SK-N-SH (cell line): ENCODE measurements at regions not wholly inside any gene's neighbourhood (a gene's known extent, or its start where the extent isn't known, plus 50 kb on each side); places are given as distances from the start of the nearest gene placed in this dataset.
A peak's percentile ranks its signal among the peaks of the same experiment; 100 is the strongest.

Experiments
- CTCF ChIA-PET: fragments of 300-600, 350-600 bp; formaldehyde crosslinking; extraction: SDS; loops from one replicate; lab custom pipeline; 2021; lab: Yijun Ruan, JAX
- POLR2A ChIA-PET: fragments of 350-600 bp; sonication (Branson Sonifier 250); formaldehyde crosslinking; extraction: SDS; loops from one replicate; lab custom pipeline; 2020; ENCODE audit warnings: antibody characterized with exemption, inconsistent platforms; lab: Yijun Ruan, JAX
- DNase-seq: peaks from one replicate; pipeline ENCODE4 v3.0.0; 2012
- H2AFZ ChIP-seq: fragments of 200-600 bp; sonication (generic); 2 replicates; pipeline ENCODE4 v1.8.1; 2016; ENCODE audit warnings: antibody characterized with exemption, mild to moderate bottlenecking, low read depth
- H3F3A ChIP-seq: fragments of 200-600 bp; sonication (generic); replicated peaks from 2 replicates; pipeline ENCODE3; 2016; ENCODE audit warnings: antibody characterized with exemption, mild to moderate bottlenecking; ENCODE audit not compliant: insufficient read depth
- H3K27ac ChIP-seq, 2 experiments: fragments of 200-500 bp in 1 of 2; fragments of 200-600 bp in 1 of 2; sonication (Bioruptor generic) in 1 of 2; sonication (generic), shearing (Covaris generic) in 1 of 2; 2 replicates each; pipeline versions ENCODE4 v1.5.1 to v1.6.1; 2014 to 2016; ENCODE audit warnings: low read depth in 2 of 2, inconsistent platforms in 1 of 2, low read length in 1 of 2, mild to moderate bottlenecking in 1 of 2, mixed read lengths in 1 of 2
- H3K27me3 ChIP-seq: fragments of 200-600 bp; sonication (generic), shearing (Covaris generic); 2 replicates; pipeline ENCODE4 v1.6.1; 2016; ENCODE audit warnings: mixed run types; ENCODE audit not compliant: insufficient read depth
- H3K36me3 ChIP-seq, 2 experiments: fragments of 200-500 bp in 1 of 2; fragments of 200-600 bp in 1 of 2; sonication (Bioruptor generic) in 1 of 2; sonication (generic) in 1 of 2; replicated peaks in 1 of 2; 2 replicates each; pipeline versions ENCODE3 to v1.5.1; 2014 to 2016; ENCODE audit warnings: low read length in 1 of 2, mild to moderate bottlenecking in 1 of 2; ENCODE audit not compliant: insufficient read depth in 2 of 2, control insufficient read depth in 1 of 2
- H3K4me1 ChIP-seq, 2 experiments: fragments of 200-500 bp in 1 of 2; fragments of 200-600 bp in 1 of 2; sonication (Bioruptor generic) in 1 of 2; sonication (generic), shearing (Covaris generic) in 1 of 2; 2 replicates each; pipeline versions ENCODE4 v1.5.1 to v1.6.1; 2014 to 2016; ENCODE audit warnings: low read depth in 1 of 2, low read length in 1 of 2, mixed run types in 1 of 2; ENCODE audit not compliant: insufficient read depth in 2 of 2, control insufficient read depth in 1 of 2
- H3K4me2 ChIP-seq: fragments of 200-600 bp; sonication (generic), shearing (Covaris generic); 2 replicates; pipeline ENCODE4 v1.6.1; 2017; ENCODE audit warnings: mixed run types
- H3K4me3 ChIP-seq, 2 experiments: fragments of 200-500 bp in 1 of 2; fragments of 200-600 bp in 1 of 2; sonication (Bioruptor generic) in 1 of 2; sonication (generic), shearing (Covaris generic) in 1 of 2; 2 replicates each; pipeline versions ENCODE4 v1.5.1 to v1.8.1; 2014 to 2016; ENCODE audit warnings: low read depth in 2 of 2, inconsistent platforms in 1 of 2, low read length in 1 of 2, mild to moderate bottlenecking in 1 of 2, mixed read lengths in 1 of 2, moderate library complexity in 1 of 2
- H3K79me2 ChIP-seq: fragments of 200-600 bp; sonication (generic); 2 replicates; pipeline ENCODE4 v1.8.1; 2017; ENCODE audit warnings: mild to moderate bottlenecking; ENCODE audit not compliant: insufficient read depth
- H3K9ac ChIP-seq: fragments of 200-600 bp; sonication (generic); 2 replicates; pipeline ENCODE4 v1.6.1; 2017; ENCODE audit warnings: mixed run types
- H3K9me2 ChIP-seq: fragments of 200-600 bp; sonication (generic); 2 replicates; pipeline ENCODE4 v1.6.1; 2017; ENCODE audit warnings: mixed run types
- H3K9me3 ChIP-seq: fragments of 200-600 bp; sonication (generic); 2 replicates; pipeline ENCODE4 v1.6.1; 2017; ENCODE audit warnings: mixed run types, mild to moderate bottlenecking, moderate library complexity
- H4K20me1 ChIP-seq: fragments of 200-600 bp; sonication (generic); 2 replicates; pipeline ENCODE4 v1.6.1; 2017; ENCODE audit warnings: mild to moderate bottlenecking, mixed run types; ENCODE audit not compliant: insufficient read depth
- ELF1 ChIP-seq: IDR thresholded peaks from 2 replicates; pipeline ENCODE4 v1.4.0; 2012
- EZH2phosphoT487 ChIP-seq: fragments of 200-600 bp; sonication (generic); IDR thresholded peaks from 2 replicates; pipeline ENCODE4 v1.6.1; 2017; ENCODE audit warnings: low read depth, mixed run types, mild to moderate bottlenecking, antibody characterized with exemption, moderate library complexity, borderline replicate concordance
- FOSL2 ChIP-seq: IDR thresholded peaks from 2 replicates; pipeline ENCODE4 v1.4.0; 2012; ENCODE audit warnings: low read depth, mild to moderate bottlenecking, moderate library complexity, borderline replicate concordance
- JUND ChIP-seq: IDR thresholded peaks from 2 replicates; pipeline ENCODE4 v1.4.0; 2012
- RAD21 ChIP-seq: IDR thresholded peaks from 2 replicates; pipeline ENCODE4 v1.6.1; 2012; ENCODE audit warnings: mild to moderate bottlenecking, low read length
- RFX5 ChIP-seq: IDR thresholded peaks from 2 replicates; pipeline ENCODE4 v1.6.1; 2012; ENCODE audit warnings: mild to moderate bottlenecking, improper control_type of control experiment, low read length
- RXRA ChIP-seq: IDR thresholded peaks from 2 replicates; pipeline ENCODE4 v1.4.0; 2012; ENCODE audit warnings: low read depth, mild to moderate bottlenecking, borderline replicate concordance
- WGBS: methylation state at CpG from one replicate; pipeline ENCODE4 v1.1.6; 2017; ENCODE audit warnings: low lambda C conversion rate; 5-methylcytosine and 5-hydroxymethylcytosine counted together
- TF ChIP-seq, protein P1 (sequence below): IDR thresholded peaks from 2 replicates; pipeline ENCODE4 v1.4.0; 2012; ENCODE audit warnings: low read depth, borderline replicate concordance
- TF ChIP-seq, protein P2 (sequence below): IDR thresholded peaks from 2 replicates; pipeline ENCODE4 v1.4.0; 2012; ENCODE audit warnings: low read depth, borderline replicate concordance
- TF ChIP-seq, protein P3 (sequence below): IDR thresholded peaks from 2 replicates; pipeline ENCODE4 v1.4.0; 2012; ENCODE audit warnings: low read depth

- TF ChIP-seq, protein P1, sequence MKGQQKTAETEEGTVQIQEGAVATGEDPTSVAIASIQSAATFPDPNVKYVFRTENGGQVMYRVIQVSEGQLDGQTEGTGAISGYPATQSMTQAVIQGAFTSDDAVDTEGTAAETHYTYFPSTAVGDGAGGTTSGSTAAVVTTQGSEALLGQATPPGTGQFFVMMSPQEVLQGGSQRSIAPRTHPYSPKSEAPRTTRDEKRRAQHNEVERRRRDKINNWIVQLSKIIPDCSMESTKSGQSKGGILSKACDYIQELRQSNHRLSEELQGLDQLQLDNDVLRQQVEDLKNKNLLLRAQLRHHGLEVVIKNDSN = no peak
- TF ChIP-seq JUND (peak; percentile 73), RAD21 (no peak), RFX5 (no peak), ELF1 (no peak), RXRA (peak; percentile 95)
- TF ChIP-seq, protein P2, sequence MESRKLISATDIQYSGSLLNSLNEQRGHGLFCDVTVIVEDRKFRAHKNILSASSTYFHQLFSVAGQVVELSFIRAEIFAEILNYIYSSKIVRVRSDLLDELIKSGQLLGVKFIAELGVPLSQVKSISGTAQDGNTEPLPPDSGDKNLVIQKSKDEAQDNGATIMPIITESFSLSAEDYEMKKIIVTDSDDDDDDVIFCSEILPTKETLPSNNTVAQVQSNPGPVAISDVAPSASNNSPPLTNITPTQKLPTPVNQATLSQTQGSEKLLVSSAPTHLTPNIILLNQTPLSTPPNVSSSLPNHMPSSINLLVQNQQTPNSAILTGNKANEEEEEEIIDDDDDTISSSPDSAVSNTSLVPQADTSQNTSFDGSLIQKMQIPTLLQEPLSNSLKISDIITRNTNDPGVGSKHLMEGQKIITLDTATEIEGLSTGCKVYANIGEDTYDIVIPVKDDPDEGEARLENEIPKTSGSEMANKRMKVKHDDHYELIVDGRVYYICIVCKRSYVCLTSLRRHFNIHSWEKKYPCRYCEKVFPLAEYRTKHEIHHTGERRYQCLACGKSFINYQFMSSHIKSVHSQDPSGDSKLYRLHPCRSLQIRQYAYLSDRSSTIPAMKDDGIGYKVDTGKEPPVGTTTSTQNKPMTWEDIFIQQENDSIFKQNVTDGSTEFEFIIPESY = no peak
- TF ChIP-seq, all 33 proteins: peak for 11
Measured at GRCh38 chr12:42790761-42791151, 201.2 kb upstream of the PRICKLE1 start (continued).

DNA sequence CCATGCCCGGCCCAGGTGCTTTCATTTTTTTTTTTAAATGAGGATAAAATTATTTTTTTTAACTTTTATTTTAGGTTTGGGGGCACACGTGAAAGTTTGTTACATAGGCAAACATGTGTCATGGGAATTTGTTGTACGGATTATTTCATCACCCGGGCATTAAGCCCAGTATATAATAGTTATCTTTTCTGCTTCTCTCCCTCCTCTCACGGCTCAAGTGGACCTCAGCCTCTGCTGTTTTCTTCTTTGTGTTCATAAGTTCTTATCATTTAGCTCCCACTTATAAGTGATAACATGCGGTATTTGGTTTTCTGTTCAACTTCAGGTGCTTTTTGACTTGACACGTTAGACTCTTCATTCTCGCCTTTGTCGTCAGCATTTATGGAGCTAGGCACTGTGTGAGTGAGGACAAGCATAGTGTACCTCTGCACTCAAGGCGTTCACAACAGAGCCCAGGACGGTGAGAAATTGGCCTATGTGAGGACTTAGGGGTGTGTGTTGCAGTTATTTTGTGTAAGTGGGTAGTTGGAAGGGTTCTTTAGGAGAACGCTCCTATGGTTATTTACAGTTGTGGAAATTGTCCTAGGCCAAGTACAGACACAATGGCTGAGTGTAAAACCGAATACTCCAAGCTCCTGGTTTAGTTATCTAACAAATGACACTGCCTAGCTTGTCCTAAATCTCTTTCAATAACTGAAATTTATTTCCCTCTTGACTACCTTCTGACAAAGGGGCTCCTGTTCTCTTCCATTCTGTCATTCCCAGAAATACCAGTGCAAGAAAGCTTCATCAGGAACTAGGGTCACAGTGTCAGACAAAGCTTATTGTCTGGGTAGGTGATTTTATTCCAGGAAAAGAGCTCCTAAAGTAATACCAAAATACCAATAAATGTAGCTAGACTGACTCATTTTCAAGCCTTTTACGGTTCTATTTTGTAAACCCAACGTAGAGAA, 200.5 kb upstream of the PRICKLE1 start:
- no peak overlapping the region for H2AFZ ChIP-seq
- no peaks in the 10 kb centered on the region for H3K9me2 ChIP-seq
- no peaks in the 10 kb centered on the region for H3K27me3 ChIP-seq
- ChIA-PET POLR2A (no interaction called here), CTCF (interaction anchor here (2.3 kb wide), 1 partner anchor 492 kb away, joined by 8 read pairs; no protein-coding TSS in a partner anchor)
- no peaks in the 10 kb centered on the region for H3K79me2 ChIP-seq
- no peaks in the 10 kb centered on the region for H3K9me3 ChIP-seq
- no peak for DNase-seq
- H3K4me3 ChIP-seq = no peak overlapping the region
- H3K36me3 ChIP-seq = no peaks in the 10 kb centered on the region
- no peak overlapping the region for H3K9ac ChIP-seq
- no peaks in the 10 kb centered on the region for H3F3A ChIP-seq
- H3K27ac ChIP-seq = peak overlapping the region in 1 of 2 experiments; percentile 47; a peak in 3 of 4 replicates
- H3K4me2 ChIP-seq = peak overlapping the region; percentile 29; the same call in 1 of the 2 replicates
- peaks cover 2 to 8% of the 10 kb centered on the region in 2 experiments; a peak in 3 of 4 replicates for H3K4me1 ChIP-seq
- H4K20me1 ChIP-seq = no peaks in the 10 kb centered on the region
- 66% methylated on average over 15 of the region's 15 CpGs for WGBS
- TF ChIP-seq EZH2phosphoT487 (no peak), RAD21 (no peak), FOSL2 (no peak)
- TF ChIP-seq, protein P3, sequence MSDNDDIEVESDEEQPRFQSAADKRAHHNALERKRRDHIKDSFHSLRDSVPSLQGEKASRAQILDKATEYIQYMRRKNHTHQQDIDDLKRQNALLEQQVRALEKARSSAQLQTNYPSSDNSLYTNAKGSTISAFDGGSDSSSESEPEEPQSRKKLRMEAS = no peak
- TF ChIP-seq, protein P1 = no peak
